Activated CD8-positive, alpha-beta memory T cell treated with anti-CD3 and anti-CD28 coated beads, Interleukin-2, amount 50 U/mL, for 24 hours (primary cell): ENCODE measurements at regions not wholly inside any gene's neighbourhood (a gene's known extent, or its start where the extent isn't known, plus 50 kb on each side); places are given as distances from the start of the nearest gene placed in this dataset.

ENCODE experiments used
- DNase-seq: peaks from one replicate; pipeline ENCODE4 v3.0.0-alpha.2; 2020; ENCODE audit errors: extremely low read depth

- DNase-seq = no peak
Observed at GRCh38 chr5:68450245-68450852, 234.8 kb downstream of the PIK3R1 start.

GRCh38 chr5:68452286-68452685 is 236.7 kb downstream of the PIK3R1 start:
- no peak for DNase-seq

DNA sequence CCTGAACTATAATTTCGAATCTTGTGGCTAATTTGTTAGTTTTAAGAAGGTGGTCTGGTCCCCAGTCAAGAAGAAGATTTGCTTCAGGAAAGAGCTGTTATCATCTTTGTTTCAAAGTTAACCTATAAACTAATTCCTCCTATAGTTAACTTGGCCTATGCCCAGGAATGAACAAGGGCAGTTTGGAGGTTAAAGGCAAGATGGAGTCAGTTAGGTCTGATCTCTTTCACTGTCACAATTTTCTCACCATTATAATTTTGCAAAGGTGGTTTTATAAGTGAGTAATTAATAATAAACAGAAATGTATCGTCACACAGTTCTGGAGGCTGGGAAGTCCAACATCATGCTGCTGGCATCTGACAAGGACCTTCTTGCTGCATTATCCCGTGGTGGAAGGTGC is 238.6 kb downstream of the PIK3R1 start:
- no peak for DNase-seq

DNA sequence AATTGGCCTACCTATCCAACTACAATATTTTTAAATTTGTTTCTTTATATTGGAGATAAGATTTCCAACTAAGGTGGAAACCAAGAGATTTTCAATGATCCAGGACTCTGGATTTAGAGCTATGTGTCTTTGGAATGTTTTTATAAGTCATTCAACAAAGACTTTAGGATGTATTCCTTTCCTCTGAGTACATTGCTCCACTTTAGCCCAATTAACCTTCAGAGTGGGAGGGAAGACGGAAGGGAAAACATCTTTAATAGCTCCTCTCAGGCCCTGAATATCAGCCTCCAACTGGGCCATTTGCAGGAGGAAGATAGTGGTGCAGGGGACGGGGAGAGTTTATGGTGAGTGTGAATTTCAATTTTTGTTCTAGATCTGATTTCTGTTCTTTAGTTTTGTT is 239.2 kb downstream of the PIK3R1 start:
- no peak for DNase-seq

GRCh38 chr5:68455216-68455615 is 239.7 kb downstream of the PIK3R1 start:
- no peak for DNase-seq

DNA sequence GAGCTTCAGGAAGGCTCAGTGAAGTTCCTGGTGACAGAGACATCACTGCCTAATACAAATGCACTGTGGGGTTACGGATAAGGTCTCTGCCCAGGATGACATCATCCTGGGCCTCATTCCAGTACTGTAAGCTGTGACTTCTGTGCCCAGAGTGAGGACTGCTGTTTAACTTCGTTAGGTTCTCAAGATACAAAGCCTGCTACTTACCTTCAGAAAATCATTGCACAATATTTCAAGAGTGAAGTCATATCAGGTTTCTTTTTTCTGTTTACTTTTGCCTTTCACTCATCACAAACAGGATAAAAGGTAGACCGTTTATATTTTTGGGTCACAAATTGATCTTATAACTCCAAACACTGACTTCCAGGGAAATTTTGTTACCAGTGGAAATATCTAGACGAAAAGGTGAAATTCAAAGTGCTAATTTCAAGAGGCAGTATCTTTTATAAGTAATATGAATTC is 241.2 kb downstream of the PIK3R1 start:
- no peak for DNase-seq

GRCh38 chr5:68457285-68457684 is 241.7 kb downstream of the PIK3R1 start:
- no peak for DNase-seq

DNA sequence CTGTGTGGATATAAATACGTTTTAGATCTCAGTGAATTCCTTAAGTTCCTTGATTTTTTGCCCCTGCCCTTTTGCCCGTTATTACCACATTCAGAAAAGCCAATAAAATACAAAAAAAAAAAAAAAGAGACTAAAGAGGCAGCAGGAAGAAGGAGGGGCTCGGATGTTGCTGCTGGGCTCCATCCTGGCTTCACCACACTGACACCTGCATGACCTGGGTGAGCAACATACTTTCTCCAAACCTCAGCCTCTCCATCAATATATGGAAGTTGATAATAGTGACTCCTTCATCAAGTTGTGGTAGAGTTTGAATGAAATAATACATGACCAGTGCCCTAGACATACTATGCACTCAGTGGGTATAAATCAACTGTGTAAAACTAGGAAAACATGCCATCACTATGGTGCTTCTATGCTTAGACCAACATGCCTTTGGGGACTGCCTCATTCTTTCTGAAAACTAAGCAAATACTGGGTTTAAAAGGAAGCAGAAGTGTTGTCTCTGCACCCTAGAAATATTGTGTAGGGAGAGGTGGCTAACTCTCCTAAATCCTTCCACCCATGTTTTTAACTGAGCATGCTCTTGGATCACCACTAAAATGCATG is 243.0 kb downstream of the PIK3R1 start:
- no peak for DNase-seq

DNA sequence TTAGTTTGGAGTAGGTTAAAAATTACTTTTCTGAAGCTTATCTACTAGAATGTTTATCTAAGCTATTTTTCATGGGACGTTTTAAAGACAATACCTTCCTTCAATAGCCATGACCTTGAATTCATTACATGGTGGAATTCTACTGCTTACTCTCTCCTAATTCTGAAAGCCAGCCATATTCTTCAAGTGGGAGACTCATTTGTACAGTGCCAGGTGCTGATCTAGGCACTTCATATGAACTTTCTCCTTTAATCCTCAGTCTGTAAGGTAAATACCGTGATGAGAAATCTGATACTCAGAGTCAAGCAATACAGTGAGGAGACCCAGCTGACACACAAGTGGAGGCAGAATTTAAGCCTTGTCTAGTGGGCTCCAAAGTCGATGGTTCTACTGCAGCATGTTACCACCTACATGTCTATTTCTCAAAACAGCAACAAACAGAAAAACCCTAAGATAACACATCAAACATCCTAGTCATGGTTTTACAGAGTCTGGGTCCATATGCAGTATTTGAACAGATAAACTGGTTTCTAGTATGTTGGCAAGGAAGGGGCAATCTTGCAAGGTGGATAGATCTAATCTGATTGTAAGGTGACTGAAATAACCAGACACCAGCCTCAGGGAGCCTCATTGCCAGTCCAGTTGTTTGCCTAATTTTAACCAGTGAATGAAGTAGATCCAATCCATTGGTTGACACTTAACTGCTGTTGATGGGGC is 243.7 kb downstream of the PIK3R1 start:
- DNase-seq = no peak

DNA sequence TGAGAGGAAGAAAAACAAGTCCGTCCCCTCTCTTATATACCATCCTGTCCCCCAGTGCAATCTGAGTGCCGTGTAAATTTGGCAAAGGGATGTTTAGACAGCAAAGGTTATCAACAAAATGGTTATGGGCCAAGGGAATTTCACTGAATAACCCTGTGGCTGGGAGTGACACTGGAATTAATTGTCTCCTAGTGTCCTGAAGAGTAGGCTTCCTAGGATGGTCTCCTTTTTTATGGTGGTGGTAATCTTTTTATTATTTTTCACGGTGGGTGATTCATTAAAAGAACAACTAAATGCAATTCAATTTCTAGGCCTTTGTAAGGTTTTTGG is 244.2 kb downstream of the PIK3R1 start:
- DNase-seq = no peak

GRCh38 chr5:68460147-68460798 is 244.7 kb downstream of the PIK3R1 start:
- DNase-seq = no peak

GRCh38 chr5:68463606-68464005 is 248.1 kb downstream of the PIK3R1 start:
- DNase-seq = no peak

DNA sequence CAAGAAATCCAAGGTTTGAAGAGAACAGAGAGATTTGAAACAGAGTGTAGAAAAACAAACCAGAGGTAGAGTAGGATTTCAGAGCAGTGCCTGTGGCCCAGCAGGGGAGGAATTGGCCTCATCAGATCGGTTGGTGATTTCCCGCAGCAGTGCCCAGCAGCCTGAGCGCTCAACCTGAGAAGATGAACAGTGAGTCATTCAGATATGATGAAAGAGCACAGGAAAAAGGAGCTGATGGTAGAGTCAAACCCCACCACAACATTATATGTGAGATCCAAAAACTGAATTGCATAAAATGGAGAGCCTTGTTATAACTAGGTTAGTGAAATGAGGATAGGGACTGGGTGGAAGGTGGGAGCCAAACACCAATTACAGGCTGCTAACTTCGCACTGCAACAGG is 248.9 kb downstream of the PIK3R1 start:
- no peak for DNase-seq

DNA sequence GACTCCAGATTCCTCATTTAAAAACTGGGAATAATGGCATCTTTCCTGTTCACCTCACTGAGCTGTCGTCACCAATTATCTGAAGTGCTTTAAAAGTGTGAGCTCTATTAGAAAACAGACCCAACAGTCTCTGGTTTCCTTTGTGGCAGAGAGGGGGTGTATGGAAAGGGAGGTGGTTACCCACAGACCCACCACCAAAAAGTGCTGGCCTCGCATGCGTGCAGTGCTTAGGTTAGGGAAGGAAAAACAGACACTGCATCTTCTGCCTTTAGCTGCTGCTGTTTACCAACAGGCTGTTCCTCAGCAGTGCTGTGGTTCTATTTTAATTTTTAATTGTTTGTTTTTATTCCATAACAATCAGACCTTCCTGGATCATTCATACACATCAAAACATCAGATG is 249.6 kb downstream of the PIK3R1 start:
- no peak for DNase-seq

GRCh38 chr5:68465934-68466551 is 250.5 kb downstream of the PIK3R1 start:
- DNase-seq = no peak

GRCh38 chr5:68467208-68467607 is 251.7 kb downstream of the PIK3R1 start:
- DNase-seq = no peak

DNA sequence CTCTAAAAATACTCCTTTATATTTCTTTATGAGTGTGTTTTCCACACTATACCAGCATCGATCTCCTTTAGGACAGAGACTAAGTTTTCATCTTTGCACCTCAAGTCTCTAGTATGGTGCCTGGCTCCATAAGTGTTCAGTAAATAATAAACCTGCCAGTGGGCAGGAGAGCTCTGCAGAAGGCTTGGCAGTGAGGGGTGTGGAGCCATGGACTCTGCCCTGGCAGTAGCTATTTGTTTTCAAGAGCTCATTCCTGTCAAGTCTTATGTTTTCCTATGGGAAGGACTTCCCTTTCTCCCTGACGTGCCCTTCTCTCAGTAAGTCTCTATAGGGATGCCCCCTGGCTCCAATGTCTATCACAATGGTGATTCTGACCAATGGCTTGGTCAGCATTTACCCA is 252.2 kb downstream of the PIK3R1 start:
- no peak for DNase-seq

GRCh38 chr5:68468322-68468721 is 252.8 kb downstream of the PIK3R1 start:
- no peak for DNase-seq

GRCh38 chr5:68475476-68475983 is 260.0 kb downstream of the PIK3R1 start:
- DNase-seq = no peak

- no peak for DNase-seq
Observed at GRCh38 chr5:68476854-68477253, 261.3 kb downstream of the PIK3R1 start.

GRCh38 chr5:68478301-68479095 is 262.9 kb downstream of the PIK3R1 start:
- DNase-seq = no peak
